Coronary artery (tissue), 2 donors: ENCODE measurements at regions not wholly inside any gene's neighbourhood (a gene's known extent, or its start where the extent isn't known, plus 50 kb on each side); places are given as distances from the start of the nearest gene placed in this dataset.

Source experiments
- DNase-seq: peaks from one replicate; pipeline ENCODE4 v3.0.0-alpha.2; 2017; ENCODE audit warnings: low spot score
- H3K27ac ChIP-seq, 2 donors: fragments of 200-600 bp; sonication (generic); one replicate each; pipeline ENCODE4 v1.5.1; 2016 to 2019
- H3K4me3 ChIP-seq: fragments of 200-600 bp; sonication (generic); 2 replicates; pipeline ENCODE4 v1.5.1; 2016; ENCODE audit warnings: mild to moderate bottlenecking, moderate library complexity
- TF ChIP-seq, protein P1 (sequence below): fragments of 200-600 bp; sonication (generic); IDR thresholded peaks from one replicate; pipeline ENCODE4 v1.5.1; 2019; ENCODE audit warnings: antibody characterized with exemption

DNA sequence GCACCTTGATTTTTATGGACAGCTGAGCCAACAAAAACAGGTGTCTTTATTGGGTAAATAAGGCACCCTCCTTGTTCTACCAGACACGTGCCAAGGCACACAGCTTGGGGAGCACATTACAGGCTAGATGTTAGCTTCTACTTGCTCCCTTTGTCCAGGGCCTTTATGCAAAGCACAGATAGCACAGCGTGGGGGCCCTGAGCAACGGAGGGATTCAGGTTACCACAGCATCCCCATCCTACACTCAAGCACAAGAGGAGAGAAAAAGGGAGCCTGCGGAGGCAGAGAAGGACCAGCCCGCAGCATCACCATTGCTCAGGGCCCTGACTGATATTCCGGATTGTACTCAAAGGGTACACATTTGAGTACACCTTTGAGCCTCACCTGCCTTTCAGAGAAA is 181.7 kb upstream of the KIF2A start:
- Histone ChIP-seq H3K4me3 (no peak overlapping the region), H3K27ac (no peak overlapping the region)
- TF ChIP-seq, protein P1, sequence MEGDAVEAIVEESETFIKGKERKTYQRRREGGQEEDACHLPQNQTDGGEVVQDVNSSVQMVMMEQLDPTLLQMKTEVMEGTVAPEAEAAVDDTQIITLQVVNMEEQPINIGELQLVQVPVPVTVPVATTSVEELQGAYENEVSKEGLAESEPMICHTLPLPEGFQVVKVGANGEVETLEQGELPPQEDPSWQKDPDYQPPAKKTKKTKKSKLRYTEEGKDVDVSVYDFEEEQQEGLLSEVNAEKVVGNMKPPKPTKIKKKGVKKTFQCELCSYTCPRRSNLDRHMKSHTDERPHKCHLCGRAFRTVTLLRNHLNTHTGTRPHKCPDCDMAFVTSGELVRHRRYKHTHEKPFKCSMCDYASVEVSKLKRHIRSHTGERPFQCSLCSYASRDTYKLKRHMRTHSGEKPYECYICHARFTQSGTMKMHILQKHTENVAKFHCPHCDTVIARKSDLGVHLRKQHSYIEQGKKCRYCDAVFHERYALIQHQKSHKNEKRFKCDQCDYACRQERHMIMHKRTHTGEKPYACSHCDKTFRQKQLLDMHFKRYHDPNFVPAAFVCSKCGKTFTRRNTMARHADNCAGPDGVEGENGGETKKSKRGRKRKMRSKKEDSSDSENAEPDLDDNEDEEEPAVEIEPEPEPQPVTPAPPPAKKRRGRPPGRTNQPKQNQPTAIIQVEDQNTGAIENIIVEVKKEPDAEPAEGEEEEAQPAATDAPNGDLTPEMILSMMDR: no peak
- DNase-seq: no peak

DNA sequence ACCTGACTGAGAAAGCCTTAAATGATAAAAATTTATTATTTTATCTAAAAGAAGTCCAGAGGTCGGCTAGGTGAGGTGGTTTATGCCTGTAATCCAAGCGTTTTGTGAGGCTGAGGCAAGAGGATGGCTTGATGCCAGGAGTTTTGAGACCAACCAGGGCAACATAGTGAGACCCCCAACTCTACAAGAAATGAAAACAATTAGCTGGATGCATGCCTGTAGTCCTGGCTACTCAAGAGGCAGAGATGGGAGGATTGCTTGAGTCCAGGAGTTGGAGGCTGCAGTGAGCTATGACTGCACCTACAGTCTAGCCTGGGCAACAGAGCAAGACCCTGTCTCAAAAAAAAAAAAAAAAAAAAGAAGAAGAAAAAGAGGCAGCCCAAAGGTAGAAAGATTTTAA is 179.9 kb upstream of the KIF2A start:
- no peak for DNase-seq
- H3K27ac ChIP-seq: no peak overlapping the region
- H3K4me3 ChIP-seq: no peak overlapping the region
- TF ChIP-seq, protein P1: no peak

GRCh38 chr5:62127098-62127736 is 178.8 kb upstream of the KIF2A start:
- H3K4me3 ChIP-seq: no peak overlapping the region
- no peak for DNase-seq

DNA sequence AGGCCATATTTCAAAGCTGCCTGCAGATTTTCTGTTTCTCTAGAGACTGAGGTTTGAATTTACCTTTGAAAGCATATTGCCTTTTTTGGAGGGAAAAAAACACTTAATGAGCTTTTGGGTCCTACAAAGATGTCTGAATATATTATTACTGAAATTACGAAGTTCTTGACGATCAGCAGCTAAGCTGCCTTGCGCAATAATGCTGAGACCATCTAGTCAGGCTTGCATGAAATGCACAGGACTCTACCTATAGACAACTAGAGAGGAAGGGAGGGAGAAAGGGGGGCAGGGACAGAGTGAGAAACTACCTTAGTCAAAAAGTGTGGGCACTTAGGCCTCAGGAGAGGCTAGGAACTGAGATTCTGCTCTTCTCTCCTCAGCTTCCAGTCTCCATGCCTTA is 175.9 kb upstream of the KIF2A start:
- TF ChIP-seq, protein P1: no peak
- DNase-seq: no peak
- Histone ChIP-seq H3K27ac (no peak overlapping the region), H3K4me3 (no peak overlapping the region)

More at GRCh38 chr5:62127098-62127736, 178.8 kb upstream of the KIF2A start:
- TF ChIP-seq, protein P1: no peak
- H3K27ac ChIP-seq: no peak overlapping the region

- H3K27ac ChIP-seq: no peak overlapping the region
- TF ChIP-seq, protein P1: no peak
- DNase-seq: no peak
- H3K4me3 ChIP-seq: no peak overlapping the region
Observed at GRCh38 chr5:62132276-62132675, 173.7 kb upstream of the KIF2A start.

DNA sequence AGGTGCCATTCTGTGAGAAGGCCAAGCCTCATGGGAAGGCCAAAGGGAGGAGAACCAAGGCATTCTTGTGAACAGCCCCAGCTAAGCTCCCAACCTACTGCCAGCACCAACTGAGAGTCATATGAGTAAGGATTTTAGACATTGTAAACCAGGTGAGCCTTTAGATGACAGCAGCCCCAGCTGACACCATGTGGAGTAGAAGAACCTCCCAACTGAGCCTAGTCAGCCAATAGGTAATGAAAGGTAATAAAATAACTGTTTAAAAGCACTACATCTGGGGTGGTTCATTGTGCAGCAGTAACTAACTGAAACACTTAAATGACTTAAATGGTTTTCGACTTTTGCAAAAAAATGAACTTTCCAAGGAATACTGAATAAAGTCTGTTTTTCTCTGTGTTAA is 172.6 kb upstream of the KIF2A start:
- no peak for DNase-seq
- no peak overlapping the region for H3K27ac ChIP-seq
- TF ChIP-seq, protein P1: no peak

GRCh38 chr5:62134811-62135210 is 171.2 kb upstream of the KIF2A start:
- no peak overlapping the region for H3K27ac ChIP-seq
- no peak overlapping the region for H3K4me3 ChIP-seq
- DNase-seq: no peak
- TF ChIP-seq, protein P1: no peak

More for the DNA sequence above, 172.6 kb upstream of the KIF2A start:
- H3K4me3 ChIP-seq: no peak overlapping the region
